Calu3 (cell line): ENCODE measurements at regions not wholly inside any gene's neighbourhood (a gene's known extent, or its start where the extent isn't known, plus 50 kb on each side); places are given as distances from the start of the nearest gene placed in this dataset.

Source experiments
- BruUV-seq: library from RNA; stranded (reverse); fragments of 400-500 nt; replicated peaks from 2 replicates; lab custom pipeline; 2021; lab: Mats Ljungman, UMichigan
- CTCF ChIA-PET: fragments of 300-600 bp; sonication (Branson Sonifier 250); formaldehyde crosslinking; loops from one replicate; lab custom pipeline; 2022; ENCODE audit warnings: antibody characterized with exemption; lab: Charles Lee
- DNase-seq: peaks from one replicate; pipeline ENCODE4 v3.0.0; 2022
- H3K27ac Mint-ChIP-seq: one replicate; pipeline ENCODE4 v1.8.0; 2022; ENCODE audit warnings: mixed read lengths; ENCODE audit not compliant: unreplicated experiment
- H3K27me3 Mint-ChIP-seq: one replicate; pipeline ENCODE4 v1.8.0; 2022; ENCODE audit warnings: mixed read lengths; ENCODE audit not compliant: unreplicated experiment
- H3K36me3 Mint-ChIP-seq: one replicate; pipeline ENCODE4 v1.8.0; 2022; ENCODE audit warnings: mild to moderate bottlenecking, moderate library complexity, mixed read lengths; ENCODE audit not compliant: insufficient read depth, unreplicated experiment
- H3K4me1 Mint-ChIP-seq: one replicate; pipeline ENCODE4 v1.8.0; 2022; ENCODE audit warnings: mild to moderate bottlenecking, low read depth, mixed read lengths; ENCODE audit not compliant: unreplicated experiment
- H3K4me3 Mint-ChIP-seq: one replicate; pipeline ENCODE4 v1.8.0; 2022; ENCODE audit warnings: mild to moderate bottlenecking, low read depth, moderate library complexity, mixed read lengths; ENCODE audit not compliant: unreplicated experiment
- H3K9me3 Mint-ChIP-seq: one replicate; pipeline ENCODE4 v1.8.0; 2022; ENCODE audit warnings: low read depth, mixed read lengths; ENCODE audit not compliant: unreplicated experiment
- intact Hi-C: fragments of 100-400 bp; cut with micrococcal nuclease; formaldehyde crosslinking; loops from one replicate; pipeline ENCODE4 v1.10.0; 2022; ENCODE audit not compliant: unreplicated experiment
- TF ChIP-seq, protein P1 (sequence below): fragments of 200-600 bp; IDR thresholded peaks from one replicate; pipeline ENCODE4 v1.8.0; 2022; ENCODE audit warnings: antibody characterized with exemption; ENCODE audit not compliant: unreplicated experiment

DNA sequence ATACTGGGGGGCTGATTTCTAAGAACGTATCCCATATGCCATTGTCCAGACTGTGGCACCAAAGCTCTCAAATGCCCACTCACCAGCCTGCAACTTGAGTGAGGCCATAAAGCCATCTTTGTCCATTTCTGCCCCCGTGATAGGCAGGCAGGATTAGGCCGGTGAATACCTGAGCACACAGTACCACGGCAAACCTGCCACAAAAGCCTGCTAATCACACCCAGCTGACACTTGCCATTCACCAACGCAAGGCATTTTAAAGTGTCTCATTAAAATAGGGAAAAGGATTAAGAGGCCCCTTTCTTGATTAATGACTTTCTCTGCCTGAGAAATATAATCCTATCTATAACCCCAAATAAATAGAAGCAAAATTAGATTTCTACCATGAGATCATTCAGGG, 111.4 kb upstream of the NANOS1 start:
- peaks cover 9% of the 10 kb centered on the region for H3K4me1 Mint-ChIP-seq
- no TSS peak for BruUV-seq
- H3K27ac Mint-ChIP-seq: no peak overlapping the region
- TF ChIP-seq, protein P1, sequence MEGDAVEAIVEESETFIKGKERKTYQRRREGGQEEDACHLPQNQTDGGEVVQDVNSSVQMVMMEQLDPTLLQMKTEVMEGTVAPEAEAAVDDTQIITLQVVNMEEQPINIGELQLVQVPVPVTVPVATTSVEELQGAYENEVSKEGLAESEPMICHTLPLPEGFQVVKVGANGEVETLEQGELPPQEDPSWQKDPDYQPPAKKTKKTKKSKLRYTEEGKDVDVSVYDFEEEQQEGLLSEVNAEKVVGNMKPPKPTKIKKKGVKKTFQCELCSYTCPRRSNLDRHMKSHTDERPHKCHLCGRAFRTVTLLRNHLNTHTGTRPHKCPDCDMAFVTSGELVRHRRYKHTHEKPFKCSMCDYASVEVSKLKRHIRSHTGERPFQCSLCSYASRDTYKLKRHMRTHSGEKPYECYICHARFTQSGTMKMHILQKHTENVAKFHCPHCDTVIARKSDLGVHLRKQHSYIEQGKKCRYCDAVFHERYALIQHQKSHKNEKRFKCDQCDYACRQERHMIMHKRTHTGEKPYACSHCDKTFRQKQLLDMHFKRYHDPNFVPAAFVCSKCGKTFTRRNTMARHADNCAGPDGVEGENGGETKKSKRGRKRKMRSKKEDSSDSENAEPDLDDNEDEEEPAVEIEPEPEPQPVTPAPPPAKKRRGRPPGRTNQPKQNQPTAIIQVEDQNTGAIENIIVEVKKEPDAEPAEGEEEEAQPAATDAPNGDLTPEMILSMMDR: no peak
- CTCF ChIA-PET: no interaction called here
- H3K4me3 Mint-ChIP-seq: no peak overlapping the region
- no peaks in the 10 kb centered on the region for H3K36me3 Mint-ChIP-seq
- no peaks in the 10 kb centered on the region for H3K27me3 Mint-ChIP-seq
- DNase-seq: no peak
- intact Hi-C loops: loop anchor here (10.0 kb wide), 2 partner anchors 107 to 163 kb away; partner anchors contain the start of genes CACUL1 and NANOS1
- H3K9me3 Mint-ChIP-seq: no peaks in the 10 kb centered on the region

DNA sequence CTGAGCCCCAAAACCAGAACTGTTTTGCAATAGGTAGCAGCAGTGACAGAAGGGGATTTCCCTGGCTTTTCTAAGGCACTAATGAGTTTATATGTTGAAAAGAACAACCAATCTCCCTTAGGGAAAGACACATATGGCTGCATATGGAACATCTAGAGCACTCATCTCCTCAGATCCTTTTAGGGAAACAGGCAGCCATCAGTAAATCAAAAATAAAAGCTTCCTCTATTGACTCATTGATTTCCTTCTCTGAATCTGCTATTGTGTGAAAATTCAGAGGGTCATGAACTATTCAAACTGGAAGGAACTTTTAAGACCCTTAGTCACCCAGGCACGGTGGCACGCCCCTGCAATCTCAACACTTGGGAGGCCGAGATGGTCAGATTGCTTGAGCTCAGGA, 110.9 kb upstream of the NANOS1 start:
- CTCF ChIA-PET: no interaction called here
- Mint-ChIP-seq H3K9me3 (no peaks in the 10 kb centered on the region), H3K27me3 (no peaks in the 10 kb centered on the region), H3K27ac (no peak overlapping the region), H3K4me3 (no peak overlapping the region), H3K36me3 (no peaks in the 10 kb centered on the region), H3K4me1 (peaks cover 7% of the 10 kb centered on the region)
- BruUV-seq: no TSS peak
- TF ChIP-seq, protein P1: no peak
- intact Hi-C loops: loop anchor here (10.0 kb wide), 2 partner anchors 106 to 164 kb away; partner anchors contain the start of genes CACUL1 and NANOS1
- peak; percentile 7 for DNase-seq

DNA sequence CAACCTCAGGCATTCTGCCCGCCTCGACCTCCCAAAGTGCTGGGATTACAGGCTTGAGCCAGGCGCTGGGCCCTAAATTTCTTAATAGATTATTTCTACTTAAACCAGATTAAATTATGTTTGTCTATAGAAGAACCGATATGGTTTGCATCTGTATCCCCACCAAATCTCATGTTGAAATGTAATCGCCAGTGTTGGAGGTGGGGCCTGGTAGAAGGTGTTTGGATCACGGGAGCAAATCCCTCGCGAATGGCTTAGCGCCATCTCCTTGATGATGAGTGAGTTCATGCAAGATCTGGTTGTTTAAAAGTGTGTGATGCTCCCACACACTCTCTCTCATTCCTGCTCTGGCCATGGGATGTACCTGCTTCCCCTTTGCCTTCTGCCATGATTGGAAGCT, 109.3 kb upstream of the NANOS1 start:
- no peak for DNase-seq
- no TSS peak for BruUV-seq
- Mint-ChIP-seq H3K9me3 (no peaks in the 10 kb centered on the region), H3K4me1 (no peaks in the 10 kb centered on the region), H3K27ac (no peak overlapping the region), H3K36me3 (no peaks in the 10 kb centered on the region), H3K4me3 (no peak overlapping the region), H3K27me3 (no peaks in the 10 kb centered on the region)
- TF ChIP-seq, protein P1: no peak
- CTCF ChIA-PET: no interaction called here
- intact Hi-C loops: no loop called here

DNA sequence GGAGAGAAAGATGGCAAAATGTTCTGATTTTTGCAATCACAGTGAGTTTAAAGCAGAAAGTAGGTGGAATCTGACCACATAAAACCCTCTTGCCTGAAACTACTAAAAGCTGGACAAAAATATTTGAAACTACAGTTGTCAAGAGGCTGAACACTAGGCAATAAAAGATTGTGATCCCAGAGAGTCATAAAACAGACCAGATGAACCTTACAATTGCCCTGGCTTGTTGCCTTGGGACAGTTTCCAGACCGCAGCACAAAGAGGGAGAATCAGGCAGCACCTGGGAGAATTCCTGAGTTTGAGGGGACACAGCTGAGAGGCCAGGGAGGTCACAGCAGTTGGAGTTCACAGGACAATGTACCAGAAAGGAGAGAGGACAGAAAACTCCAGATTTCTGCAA, 107.3 kb upstream of the NANOS1 start:
- Mint-ChIP-seq H3K36me3 (no peaks in the 10 kb centered on the region), H3K4me1 (no peaks in the 10 kb centered on the region), H3K27ac (no peak overlapping the region), H3K27me3 (no peaks in the 10 kb centered on the region), H3K4me3 (no peak overlapping the region), H3K9me3 (no peaks in the 10 kb centered on the region)
- TF ChIP-seq, protein P1: no peak
- no peak for DNase-seq
- CTCF ChIA-PET: no interaction called here
- intact Hi-C loops: no loop called here
- BruUV-seq: no TSS peak
